SK-MEL-5 (cell line): ENCODE measurements at regions not wholly inside any gene's neighbourhood (a gene's known extent, or its start where the extent isn't known, plus 50 kb on each side); places are given as distances from the start of the nearest gene placed in this dataset.

Experiments
- DNase-seq: peaks from one replicate; pipeline ENCODE4 v3.0.0-alpha.2; 2016; ENCODE audit warnings: low read depth, low spot score
- in situ Hi-C: cut with HindIII; loops from 2 replicates; pipeline ENCODE4 v1.10.0; 2016; ENCODE audit warnings: low sequenced_read_pairs, high pct_unique_total_duplicates, low pct_unique_long_range_greater_than_20kb

- in situ Hi-C loops: no loop called here
- no peak for DNase-seq
Measured at GRCh38 chr15:24886538-24886937, 68.2 kb upstream of the SNRPN start.

- in situ Hi-C loops: no loop called here
Measured at GRCh38 chr15:24898715-24899272, 56.0 kb upstream of the SNRPN start.

GRCh38 chr15:24899367-24899766 is 55.4 kb upstream of the SNRPN start:
- DNase-seq: no peak
- in situ Hi-C loops: no loop called here

More at GRCh38 chr15:24898715-24899272, 56.0 kb upstream of the SNRPN start:
- no peak for DNase-seq

GRCh38 chr15:24899795-24900194 is 55.0 kb upstream of the SNRPN start:
- in situ Hi-C loops: no loop called here
- DNase-seq: no peak

GRCh38 chr15:24901409-24901808 is 53.4 kb upstream of the SNRPN start:
- no peak for DNase-seq
- in situ Hi-C loops: no loop called here
